BLaER1 (cell line): ENCODE measurements at regions not wholly inside any gene's neighbourhood (a gene's known extent, or its start where the extent isn't known, plus 50 kb on each side); places are given as distances from the start of the nearest gene placed in this dataset.

Source experiments
- H3K27ac ChIP-seq: shearing (Covaris generic); formaldehyde crosslinking; 2 replicates; pipeline ENCODE4 v1.8.1; 2022
- H3K27me3 ChIP-seq: shearing (Covaris generic); formaldehyde crosslinking; 2 replicates; pipeline ENCODE4 v1.8.1; 2022
- H3K36me3 ChIP-seq: shearing (Covaris generic); formaldehyde crosslinking; 2 replicates; pipeline ENCODE4 v1.8.1; 2022
- H3K4me1 ChIP-seq: shearing (Covaris generic); formaldehyde crosslinking; 2 replicates; pipeline ENCODE4 v1.8.1; 2022
- H3K4me2 ChIP-seq: shearing (Covaris generic); formaldehyde crosslinking; 2 replicates; pipeline ENCODE4 v1.8.1; 2022
- H3K4me3 ChIP-seq: shearing (Covaris generic); formaldehyde crosslinking; 2 replicates; pipeline ENCODE4 v1.8.1; 2022
- H3K9ac ChIP-seq: shearing (Covaris generic); formaldehyde crosslinking; 2 replicates; pipeline ENCODE4 v1.8.1; 2022
- H3K9me3 ChIP-seq: shearing (Covaris generic); formaldehyde crosslinking; 2 replicates; pipeline ENCODE4 v1.8.1; 2022
- H4K20me1 ChIP-seq: shearing (Covaris generic); formaldehyde crosslinking; 2 replicates; pipeline ENCODE4 v1.8.1; 2022
- Cebpa-rat ChIP-seq: shearing (Covaris generic); IDR thresholded peaks from 2 replicates; pipeline ENCODE4 v1.8.1; 2022

DNA sequence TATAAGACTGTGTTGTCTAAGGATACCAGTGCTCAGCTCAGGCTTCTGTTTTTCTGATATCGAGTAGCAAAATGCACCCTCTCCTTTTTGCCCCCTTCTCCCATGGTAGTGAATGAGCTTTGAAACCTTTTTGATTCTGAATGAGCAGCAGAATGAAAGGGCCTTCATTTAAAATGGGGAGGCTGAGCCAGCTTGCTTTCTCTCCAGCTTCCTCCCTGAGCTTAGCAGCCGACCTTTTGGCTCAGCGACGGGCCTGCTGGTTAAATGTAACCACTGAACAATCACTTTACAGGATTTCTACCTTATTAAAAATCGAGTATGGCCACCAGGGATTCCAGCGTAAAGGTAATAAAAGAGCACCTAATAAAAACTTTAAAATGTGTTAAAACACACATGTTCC, 133.7 kb upstream of the SPACA1 start:
- H3K27ac ChIP-seq, result no peak overlapping the region
- peaks cover 35% of the 10 kb centered on the region for H3K4me1 ChIP-seq
- peaks cover 6% of the 10 kb centered on the region for H3K9me3 ChIP-seq

DNA sequence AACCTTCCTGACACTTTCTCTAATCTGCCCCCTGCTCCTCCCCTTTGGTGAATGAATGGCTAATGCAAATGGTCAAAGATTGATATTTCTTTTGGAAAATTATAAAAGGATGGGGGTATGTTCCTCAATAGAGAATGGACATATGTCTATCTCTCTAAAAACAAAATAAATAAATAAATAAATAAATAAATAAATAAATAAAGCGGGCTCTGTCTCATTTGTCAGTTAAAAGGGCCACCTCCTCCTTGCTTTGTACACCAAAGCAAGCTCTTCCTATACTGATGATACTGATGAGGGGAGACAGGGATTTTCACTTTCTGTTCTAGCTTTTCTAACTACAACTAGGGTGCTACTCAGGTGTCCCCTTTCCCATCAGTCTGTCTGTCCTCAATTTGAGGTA, 135.5 kb upstream of the SPACA1 start:
- Histone ChIP-seq H3K9ac (no peak overlapping the region), H3K27ac (no peak overlapping the region)
- no peak for TF ChIP-seq Cebpa-rat

More for the DNA sequence above, 133.7 kb upstream of the SPACA1 start:
- Histone ChIP-seq H3K9ac (no peak overlapping the region), H3K27me3 (no peaks in the 10 kb centered on the region), H3K4me2 (no peak overlapping the region), H3K4me3 (no peak overlapping the region), H4K20me1 (no peaks in the 10 kb centered on the region), H3K36me3 (no peaks in the 10 kb centered on the region)
- no peak for TF ChIP-seq Cebpa-rat

DNA sequence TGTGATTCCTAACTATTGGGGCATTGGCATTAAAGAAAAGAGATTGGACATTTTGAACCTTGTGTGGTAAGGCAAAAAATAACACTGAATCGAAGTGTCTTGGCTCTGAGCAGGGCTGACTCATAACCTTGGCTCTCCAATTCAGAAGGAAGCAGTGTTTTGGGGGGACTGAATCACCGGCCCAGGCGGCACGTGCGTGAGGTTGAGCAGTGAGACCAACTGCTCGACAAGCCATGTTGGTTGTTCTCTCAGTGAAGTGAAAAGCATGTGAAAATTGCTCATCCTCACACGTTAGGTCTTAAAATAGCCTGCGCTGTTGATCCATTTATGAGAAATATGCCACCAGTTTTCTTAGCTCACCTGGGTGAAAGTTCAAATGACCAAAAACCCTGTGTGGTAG, 137.8 kb upstream of the SPACA1 start:
- Histone ChIP-seq H3K9ac (no peak overlapping the region), H3K4me2 (0 out of 2 replicates have a peak overlapping the region, but pooled peaks have one; percentile 54), H4K20me1 (no peaks in the 10 kb centered on the region), H3K27me3 (no peaks in the 10 kb centered on the region), H3K4me1 (peaks cover 40% of the 10 kb centered on the region), H3K27ac (no peak overlapping the region), H3K9me3 (no peaks in the 10 kb centered on the region), H3K36me3 (no peaks in the 10 kb centered on the region), H3K4me3 (no peak overlapping the region)
- TF ChIP-seq Cebpa-rat, result no peak

More for the DNA sequence above, 135.5 kb upstream of the SPACA1 start:
- no peaks in the 10 kb centered on the region for H3K27me3 ChIP-seq
- no peaks in the 10 kb centered on the region for H4K20me1 ChIP-seq
- no peaks in the 10 kb centered on the region for H3K36me3 ChIP-seq
- H3K4me1 ChIP-seq, result peaks cover 35% of the 10 kb centered on the region
- no peak overlapping the region for H3K4me3 ChIP-seq
- H3K4me2 ChIP-seq, result no peak overlapping the region
- H3K9me3 ChIP-seq, result peaks cover 6% of the 10 kb centered on the region

DNA sequence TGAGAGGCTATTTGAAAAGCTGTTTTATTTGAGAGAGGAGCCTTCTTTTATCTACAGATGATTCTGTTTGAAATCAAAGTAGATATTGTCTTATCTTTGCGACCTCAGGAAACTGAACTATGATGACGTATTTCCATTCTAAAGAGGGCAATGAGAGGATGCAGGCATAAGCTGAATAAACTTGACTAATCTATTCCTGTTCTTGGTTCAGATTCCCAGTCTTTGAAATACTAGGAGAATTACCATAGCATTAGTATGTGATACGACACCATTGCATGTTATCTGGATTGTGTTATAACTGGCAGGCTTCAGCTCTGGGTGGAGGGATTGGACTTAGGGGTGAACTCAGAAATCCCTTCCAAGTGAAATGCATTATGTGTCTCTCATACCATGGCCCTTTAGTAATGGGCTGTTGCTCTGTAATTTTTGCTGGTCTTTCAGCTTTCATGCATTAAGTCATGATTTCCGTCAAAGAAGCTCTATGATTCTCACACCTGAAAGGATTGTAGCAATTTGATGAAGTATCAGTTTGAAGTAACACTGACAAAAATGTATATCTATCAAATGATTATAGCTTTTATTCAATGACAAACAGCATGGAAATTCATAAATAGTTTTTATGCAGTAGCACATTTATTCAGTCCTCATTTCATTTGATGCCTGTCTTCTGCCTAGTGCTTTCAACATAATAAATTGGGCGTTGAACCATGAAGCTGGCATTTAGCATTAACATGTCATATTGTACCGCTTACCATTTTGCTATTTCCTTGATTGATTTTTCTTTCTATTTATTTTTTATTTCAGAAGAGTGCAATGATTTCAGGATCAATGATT, 138.4 kb upstream of the SPACA1 start:
- H3K27me3 ChIP-seq, result no peaks in the 10 kb centered on the region
- H3K4me3 ChIP-seq, result no peak overlapping the region
- H3K4me1 ChIP-seq, result peaks cover 42% of the 10 kb centered on the region
- H3K27ac ChIP-seq, result no peak overlapping the region
- H3K9ac ChIP-seq, result no peak overlapping the region
- peak overlapping the region; percentile 54 for H3K4me2 ChIP-seq
- no peaks in the 10 kb centered on the region for H3K36me3 ChIP-seq
- no peaks in the 10 kb centered on the region for H3K9me3 ChIP-seq
- H4K20me1 ChIP-seq, result no peaks in the 10 kb centered on the region
- TF ChIP-seq Cebpa-rat, result no peak

DNA sequence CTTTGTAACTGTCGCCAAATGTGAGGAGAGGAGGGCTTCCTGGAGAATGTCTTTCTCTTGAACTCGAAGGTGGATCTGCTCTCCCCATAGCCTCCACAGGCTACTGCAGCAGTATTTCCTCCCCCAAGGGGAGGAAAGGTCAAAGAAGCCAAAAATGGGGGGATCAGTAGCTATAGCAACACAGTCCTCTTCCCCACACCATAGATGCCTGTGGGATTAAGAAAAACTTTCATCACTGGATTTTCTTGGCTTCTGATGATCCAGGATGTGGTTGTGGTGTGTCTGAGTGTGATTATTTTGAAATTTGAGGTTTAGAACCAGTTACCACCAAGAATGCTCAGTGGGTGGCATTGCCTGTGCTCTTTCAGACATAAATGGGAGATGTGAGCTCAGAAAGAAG, 140.1 kb upstream of the SPACA1 start:
- peak overlapping the region; percentile 54 for H3K4me2 ChIP-seq
- no peak for TF ChIP-seq Cebpa-rat
- peaks cover 42% of the 10 kb centered on the region for H3K4me1 ChIP-seq
- no peaks in the 10 kb centered on the region for H3K9me3 ChIP-seq
- no peaks in the 10 kb centered on the region for H3K36me3 ChIP-seq
- no peaks in the 10 kb centered on the region for H4K20me1 ChIP-seq
- no peak overlapping the region for H3K27ac ChIP-seq
- no peak overlapping the region for H3K9ac ChIP-seq
- H3K4me3 ChIP-seq, result no peak overlapping the region
- H3K27me3 ChIP-seq, result no peaks in the 10 kb centered on the region

DNA sequence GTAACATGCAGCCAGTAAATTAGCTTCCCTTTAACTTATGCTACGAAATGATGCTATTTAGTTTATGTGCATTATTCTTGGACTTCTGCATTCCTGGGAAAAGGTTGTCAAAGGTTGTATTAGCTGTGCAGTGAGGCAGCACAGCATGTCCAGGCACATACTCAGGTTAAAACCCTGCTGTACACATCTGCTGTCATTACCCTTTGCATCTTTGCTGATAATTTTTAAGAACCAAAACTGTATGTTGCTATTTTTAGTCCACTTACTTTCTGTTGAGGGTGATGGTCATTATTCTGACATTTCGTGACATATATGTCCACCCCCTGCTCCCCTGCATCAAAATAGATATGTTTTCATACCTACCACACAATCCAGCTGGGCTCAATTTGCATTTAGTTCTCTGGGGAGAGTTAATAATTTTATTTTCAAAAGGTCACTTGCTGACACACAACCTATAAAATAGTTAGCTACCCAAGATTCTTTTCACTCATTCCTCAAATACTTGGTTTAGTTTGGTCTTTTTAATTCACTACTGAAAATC, 142.5 kb upstream of the SPACA1 start:
- TF ChIP-seq Cebpa-rat, result no peak
- Histone ChIP-seq H3K9me3 (no peaks in the 10 kb centered on the region), H3K36me3 (no peaks in the 10 kb centered on the region), H3K9ac (no peak overlapping the region), H3K27ac (no peak overlapping the region), H3K4me1 (peaks cover 42% of the 10 kb centered on the region), H3K4me2 (no peak overlapping the region), H3K27me3 (no peaks in the 10 kb centered on the region), H4K20me1 (no peaks in the 10 kb centered on the region), H3K4me3 (no peak overlapping the region)

DNA sequence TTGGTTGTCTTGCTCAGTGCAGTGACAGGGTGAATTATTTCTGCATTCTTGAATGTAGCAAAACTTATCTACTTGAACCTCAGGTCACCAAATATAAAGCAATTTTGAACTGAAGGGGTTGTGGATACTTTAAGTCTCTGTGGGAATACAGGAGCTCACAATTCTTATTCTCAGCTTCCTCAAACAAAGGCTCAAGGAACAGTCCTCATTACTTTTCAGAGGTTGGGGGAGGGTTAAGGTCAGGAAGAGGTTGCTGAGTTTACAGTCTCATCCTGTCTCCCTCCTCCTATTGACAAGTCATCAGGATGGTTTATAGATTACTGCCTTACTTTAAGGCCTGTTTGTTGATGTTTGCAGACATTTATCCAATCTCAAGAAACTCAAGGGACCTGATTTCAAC, 143.6 kb upstream of the SPACA1 start:
- Histone ChIP-seq H3K4me3 (no peak overlapping the region), H3K4me1 (peaks cover 32% of the 10 kb centered on the region), H4K20me1 (no peaks in the 10 kb centered on the region), H3K36me3 (no peaks in the 10 kb centered on the region), H3K9ac (no peak overlapping the region), H3K4me2 (no peak overlapping the region; the same call in 1 of the 2 replicates), H3K27me3 (no peaks in the 10 kb centered on the region), H3K27ac (no peak overlapping the region), H3K9me3 (no peaks in the 10 kb centered on the region)
- no peak for TF ChIP-seq Cebpa-rat

DNA sequence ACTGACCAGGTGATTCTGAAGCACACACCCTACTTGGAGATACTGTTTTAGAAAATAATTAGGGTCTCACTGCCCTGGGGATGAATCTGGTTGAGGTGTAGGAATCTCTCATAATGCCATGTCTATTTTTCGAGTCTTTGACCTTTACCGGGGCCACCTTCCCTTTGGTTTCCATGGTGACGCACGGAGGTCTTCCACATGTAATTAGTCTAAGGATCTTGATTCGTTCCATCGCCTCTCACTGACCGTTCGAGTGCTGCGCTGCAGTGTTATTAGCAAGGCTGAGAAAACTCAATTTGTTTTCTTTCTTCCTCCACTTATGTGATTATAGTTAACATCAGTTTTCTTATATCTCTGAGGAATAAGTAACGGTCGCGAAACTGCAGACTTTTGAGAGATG, 144.3 kb upstream of the SPACA1 start:
- Histone ChIP-seq H3K27me3 (no peaks in the 10 kb centered on the region), H3K4me1 (peaks cover 26% of the 10 kb centered on the region), H3K9me3 (no peaks in the 10 kb centered on the region), H3K36me3 (no peaks in the 10 kb centered on the region), H3K4me2 (no peak overlapping the region), H3K27ac (no peak overlapping the region), H3K9ac (no peak overlapping the region), H4K20me1 (no peaks in the 10 kb centered on the region), H3K4me3 (no peak overlapping the region)
- TF ChIP-seq Cebpa-rat, result no peak

DNA sequence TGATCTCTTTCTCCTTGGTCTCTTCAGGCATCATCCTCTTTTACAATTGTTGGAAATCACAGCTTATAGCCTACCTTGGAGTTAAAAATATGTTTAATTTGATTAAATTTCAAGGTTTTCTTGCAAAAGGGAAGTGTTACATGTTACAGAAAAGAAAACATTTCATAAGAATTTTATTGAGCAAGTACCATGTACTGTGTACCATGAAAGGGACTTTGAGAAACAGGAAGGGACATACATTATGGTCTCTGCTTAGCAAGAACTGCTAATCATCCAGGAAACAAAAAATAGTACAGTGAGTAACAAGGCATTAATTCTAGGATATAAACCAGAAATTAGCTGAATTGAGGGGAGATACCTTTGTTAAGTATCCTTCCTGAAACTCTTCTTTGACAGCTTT, 145.3 kb upstream of the SPACA1 start:
- Histone ChIP-seq H3K4me2 (no peak overlapping the region), H3K4me3 (no peak overlapping the region), H4K20me1 (no peaks in the 10 kb centered on the region), H3K36me3 (no peaks in the 10 kb centered on the region), H3K9me3 (no peaks in the 10 kb centered on the region), H3K27ac (no peak overlapping the region), H3K4me1 (peaks cover 16% of the 10 kb centered on the region), H3K9ac (no peak overlapping the region), H3K27me3 (no peaks in the 10 kb centered on the region)
- TF ChIP-seq Cebpa-rat, result no peak

DNA sequence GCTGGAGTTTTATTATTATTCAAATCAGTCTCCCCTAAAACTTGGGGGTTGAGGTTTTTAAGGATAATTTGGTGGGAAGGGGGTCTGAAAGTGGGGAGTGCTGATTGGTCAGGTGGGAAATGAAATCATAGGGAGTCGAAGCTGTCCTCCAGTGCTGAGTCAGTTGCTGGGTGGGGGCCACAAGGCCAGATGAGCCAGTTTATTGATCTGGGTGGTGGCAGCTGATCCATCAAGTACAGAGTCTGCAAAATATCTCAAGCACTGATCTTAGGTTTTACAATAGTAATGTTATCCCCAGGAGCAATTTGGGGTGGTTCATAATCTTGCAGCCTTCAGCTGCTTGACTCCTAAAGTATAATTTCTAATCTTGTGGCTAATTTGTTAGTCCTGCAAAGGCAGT, 146.0 kb upstream of the SPACA1 start:
- no peak for TF ChIP-seq Cebpa-rat
- H3K36me3 ChIP-seq, result no peaks in the 10 kb centered on the region
- no peak overlapping the region for H3K4me2 ChIP-seq
- no peak overlapping the region for H3K27ac ChIP-seq
- H4K20me1 ChIP-seq, result no peaks in the 10 kb centered on the region
- no peaks in the 10 kb centered on the region for H3K9me3 ChIP-seq
- no peaks in the 10 kb centered on the region for H3K27me3 ChIP-seq
- no peak overlapping the region for H3K9ac ChIP-seq
- no peak overlapping the region for H3K4me3 ChIP-seq
- peaks cover 9% of the 10 kb centered on the region; the same call in 1 of the 2 replicates for H3K4me1 ChIP-seq
